HEK293T (cell line): ENCODE measurements at regions not wholly inside any gene's neighbourhood (a gene's known extent, or its start where the extent isn't known, plus 50 kb on each side); places are given as distances from the start of the nearest gene placed in this dataset.

Source experiments
- BHLHE40 ChIP-seq: fragments of 450-650 bp; IDR thresholded peaks from 2 replicates; pipeline ENCODE4 v1.6.1; 2016; ENCODE audit warnings: mild to moderate bottlenecking, moderate library complexity, borderline replicate concordance
- CTBP1 ChIP-seq: fragments of 450-650 bp; IDR thresholded peaks from 2 replicates; pipeline ENCODE4 v1.6.1; 2016; ENCODE audit warnings: borderline replicate concordance
- ELF4 ChIP-seq: fragments of 450-650 bp; IDR thresholded peaks from 2 replicates; pipeline ENCODE4 v1.6.1; 2017; ENCODE audit warnings: antibody characterized with exemption
- FOXA1 ChIP-seq: fragments of 450-650 bp; IDR thresholded peaks from 2 replicates; pipeline ENCODE4 v1.6.1; 2016; ENCODE audit warnings: mild to moderate bottlenecking
- FOXK2 ChIP-seq: fragments of 450-650 bp; IDR thresholded peaks from 2 replicates; pipeline ENCODE4 v1.6.1; 2016; ENCODE audit warnings: mild to moderate bottlenecking
- FOXM1 ChIP-seq: fragments of 450-650 bp; IDR thresholded peaks from 2 replicates; pipeline ENCODE4 v1.6.1; 2017; ENCODE audit warnings: mild to moderate bottlenecking, borderline replicate concordance
- HDGF ChIP-seq: fragments of 450-650 bp; IDR thresholded peaks from 2 replicates; pipeline ENCODE4 v1.6.1; 2017; ENCODE audit warnings: antibody characterized with exemption, borderline replicate concordance
- L3MBTL2 ChIP-seq: fragments of 450-650 bp; conservative IDR thresholded peaks from 2 replicates; pipeline ENCODE4 v1.6.1; 2016; ENCODE audit warnings: mild to moderate bottlenecking
- LEF1 ChIP-seq: fragments of 450-650 bp; IDR thresholded peaks from 2 replicates; pipeline ENCODE4 v1.6.1; 2017; ENCODE audit warnings: mild to moderate bottlenecking, borderline replicate concordance
- NFRKB ChIP-seq: fragments of 450-650 bp; IDR thresholded peaks from 2 replicates; pipeline ENCODE4 v1.6.1; 2016; ENCODE audit warnings: mild to moderate bottlenecking, moderate library complexity
- SP1 ChIP-seq: fragments of 450-650 bp; IDR thresholded peaks from 2 replicates; pipeline ENCODE4 v1.6.1; 2017
- SUZ12 ChIP-seq: fragments of 450-650 bp; IDR thresholded peaks from 2 replicates; pipeline ENCODE4 v1.6.1; 2016; ENCODE audit warnings: mild to moderate bottlenecking
- TARDBP ChIP-seq: fragments of 450-650 bp; IDR thresholded peaks from 2 replicates; pipeline ENCODE4 v1.6.1; 2016
- ZNF384 ChIP-seq: fragments of 450-650 bp; IDR thresholded peaks from 2 replicates; pipeline ENCODE4 v1.6.1; 2016

DNA sequence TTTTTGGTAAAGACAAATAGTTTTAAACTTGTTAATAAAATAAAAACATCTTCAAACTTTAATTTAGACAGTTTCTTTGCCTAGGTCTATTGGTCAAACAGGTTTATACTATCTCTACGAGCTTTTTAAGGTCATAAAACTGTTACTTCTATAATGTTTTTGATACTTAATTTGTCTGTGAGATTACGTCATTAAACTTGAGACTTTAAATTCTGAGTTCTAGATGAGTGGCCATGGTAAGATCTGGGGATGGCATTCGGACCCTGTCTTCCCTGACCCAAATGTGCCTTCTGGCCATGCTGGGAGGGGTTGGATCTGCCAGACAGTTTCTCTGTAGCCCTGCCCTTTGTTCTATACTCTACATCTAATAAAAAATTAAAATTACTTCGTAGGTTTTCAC is 497.8 kb downstream of the TMEM135 start:
- TF ChIP-seq FOXA1 (no peak), SUZ12 (no peak), ZNF384 (no peak), FOXM1 (no peak), CTBP1 (no peak), L3MBTL2 (no peak), SP1 (no peak), TARDBP (no peak), BHLHE40 (no peak), NFRKB (no peak), FOXK2 (no peak), HDGF (no peak), LEF1 (no peak), ELF4 (no peak)
